H1 (cell line): ENCODE measurements at regions not wholly inside any gene's neighbourhood (a gene's known extent, or its start where the extent isn't known, plus 50 kb on each side); places are given as distances from the start of the nearest gene placed in this dataset.

Experiments
- CTCF ChIA-PET: fragments of 300-600 bp; sonication (Branson Sonifier 250); formaldehyde crosslinking; loops from one replicate; lab custom pipeline; 2021; ENCODE audit not compliant: partially characterized antibody; lab: Charles Lee
- POLR2A ChIA-PET: fragments of 300-600 bp; sonication (Branson Sonifier 250); formaldehyde crosslinking; loops from one replicate; lab custom pipeline; 2021; ENCODE audit warnings: inconsistent platforms; ENCODE audit not compliant: partially characterized antibody; lab: Charles Lee
- DNase-seq, 2 experiments: peaks; one replicate each; pipeline versions ENCODE4 v3.0.0 to v3.0.0-alpha.2; 2010 to 2022; ENCODE audit warnings: low spot score in 2 of 2, low read depth in 1 of 2, mixed read lengths in 1 of 2
- FAIRE-seq: peaks from 2 replicates; lab custom pipeline; 2011; peaks lifted over from hg19 to GRCh38; lab: Jason Lieb, UNC
- H2AFZ ChIP-seq: 2 replicates; pipeline ENCODE4 v1.8.1; 2012; ENCODE audit warnings: low read length, inconsistent platforms
- H2AK5ac ChIP-seq: 2 replicates; pipeline ENCODE4 v1.6.1; 2013; ENCODE audit warnings: low read depth, low read length
- H2BK120ac ChIP-seq: replicated peaks from 2 replicates; pipeline ENCODE3; 2013; ENCODE audit warnings: low read depth, low read length, inconsistent platforms
- H2BK12ac ChIP-seq: 2 replicates; pipeline ENCODE4 v1.6.1; 2013; ENCODE audit warnings: low read depth, low read length
- H2BK15ac ChIP-seq: 2 replicates; pipeline ENCODE4 v1.6.1; 2013; ENCODE audit warnings: low read length
- H2BK20ac ChIP-seq: 2 replicates; pipeline ENCODE4 v1.6.1; 2013; ENCODE audit warnings: low read length
- H2BK5ac ChIP-seq: 2 replicates; pipeline ENCODE4 v1.6.1; 2013; ENCODE audit warnings: low read depth, low read length
- H3K14ac ChIP-seq: 2 replicates; pipeline ENCODE4 v1.6.1; 2013; ENCODE audit warnings: inconsistent platforms; ENCODE audit not compliant: insufficient read length
- H3K18ac ChIP-seq: 2 replicates; pipeline ENCODE4 v1.6.1; 2013; ENCODE audit warnings: low read length; ENCODE audit errors: extremely low read depth
- H3K23ac ChIP-seq: 2 replicates; pipeline ENCODE4 v1.6.1; 2013; ENCODE audit warnings: inconsistent platforms; ENCODE audit not compliant: insufficient read length
- H3K23me2 ChIP-seq: 2 replicates; pipeline ENCODE4 v1.6.1; 2013; ENCODE audit warnings: low read depth, low read length
- H3K27ac ChIP-seq: 2 replicates; pipeline ENCODE4 v1.6.1; 2011; ENCODE audit warnings: low read depth, low read length, inconsistent platforms
- H3K27me3 ChIP-seq, 4 experiments: replicated peaks in 1 of 4; 1 replicate in 1 of 4; 2 replicates in 3 of 4; pipeline versions ENCODE4 v1.6.1 to v1.8.1; 2011 to 2013; ENCODE audit warnings: low read length in 3 of 4, mild to moderate bottlenecking in 3 of 4, inconsistent platforms in 2 of 4, mixed read lengths in 2 of 4, moderate library complexity in 1 of 4; ENCODE audit not compliant: control insufficient read depth in 3 of 4, insufficient read depth in 3 of 4; ENCODE audit errors: extremely low read depth in 1 of 4
- H3K36me3 ChIP-seq, 4 experiments: 2 replicates each; pipeline versions ENCODE4 v1.6.1 to v1.8.1; 2011 to 2013; ENCODE audit warnings: mild to moderate bottlenecking in 4 of 4, low read length in 3 of 4, moderate library complexity in 2 of 4, control low read depth in 1 of 4, inconsistent platforms in 1 of 4; ENCODE audit not compliant: insufficient read depth in 4 of 4, control insufficient read depth in 2 of 4
- H3K4ac ChIP-seq: replicated peaks from 2 replicates; pipeline ENCODE3; 2013; ENCODE audit warnings: low read length, low read depth, mixed read lengths, inconsistent platforms; ENCODE audit not compliant: insufficient read length
- H3K4me1 ChIP-seq, 4 experiments: replicated peaks in 1 of 4; 1 replicate in 1 of 4; 2 replicates in 3 of 4; pipeline versions ENCODE4 v1.6.1 to v1.8.1; 2011 to 2013; ENCODE audit warnings: low read length in 3 of 4, inconsistent platforms in 2 of 4, mixed read lengths in 1 of 4; ENCODE audit not compliant: insufficient read depth in 4 of 4, control insufficient read depth in 3 of 4
- H3K4me2 ChIP-seq, 2 experiments: 2 replicates each; pipeline versions ENCODE4 v1.6.1 to v1.8.1; 2011 to 2013; ENCODE audit warnings: low read depth in 2 of 2, low read length in 2 of 2, control low read depth in 1 of 2, inconsistent platforms in 1 of 2, mild to moderate bottlenecking in 1 of 2; ENCODE audit not compliant: insufficient read depth in 1 of 2
- H3K4me3 ChIP-seq, 4 experiments: fragments of 200-600, 300-600 bp in 1 of 4; sonication (generic), shearing (Covaris generic), sonication (Bioruptor Twin) in 1 of 4; 2 replicates each; pipeline versions ENCODE4 v1.5.1 to v1.8.1; 2011 to 2016; ENCODE audit warnings: low read length in 4 of 4, low read depth in 3 of 4, control low read depth in 2 of 4, inconsistent platforms in 2 of 4, mild to moderate bottlenecking in 2 of 4, mixed read lengths in 1 of 4, moderate library complexity in 1 of 4; ENCODE audit not compliant: insufficient read depth in 2 of 4; ENCODE audit errors: extremely low read depth in 1 of 4
- H3K56ac ChIP-seq: replicated peaks from 2 replicates; pipeline ENCODE3; 2013; ENCODE audit warnings: low read depth, mild to moderate bottlenecking, mixed read lengths, low read length, inconsistent platforms; ENCODE audit not compliant: insufficient read length
- H3K79me1 ChIP-seq: 2 replicates; pipeline ENCODE4 v1.6.1; 2013; ENCODE audit warnings: low read depth, low read length, control low read depth
- H3K79me2 ChIP-seq, 2 experiments: 2 replicates each; pipeline versions ENCODE4 v1.6.1 to v1.8.1; 2012 to 2013; ENCODE audit warnings: low read length in 2 of 2, mild to moderate bottlenecking in 2 of 2, inconsistent platforms in 1 of 2; ENCODE audit not compliant: insufficient read depth in 2 of 2, control insufficient read depth in 1 of 2
- H3K9ac ChIP-seq, 4 experiments: replicated peaks in 1 of 4; 1 replicate in 1 of 4; 2 replicates in 3 of 4; pipeline versions ENCODE4 v1.6.1 to v1.8.1; 2011 to 2013; ENCODE audit warnings: low read depth in 3 of 4, low read length in 3 of 4, control low read depth in 2 of 4, mild to moderate bottlenecking in 2 of 4, moderate library complexity in 2 of 4, inconsistent platforms in 1 of 4; ENCODE audit errors: extremely low read depth in 1 of 4
- H3K9me3 ChIP-seq, 2 experiments: 2 replicates each; pipeline versions ENCODE4 v1.6.1 to v1.8.1; 2012 to 2013; ENCODE audit warnings: mild to moderate bottlenecking in 2 of 2, moderate library complexity in 2 of 2, control low read depth in 1 of 2, inconsistent platforms in 1 of 2, low read depth in 1 of 2, low read length in 1 of 2, mixed read lengths in 1 of 2; ENCODE audit not compliant: insufficient read depth in 2 of 2
- H4K20me1 ChIP-seq, 2 experiments: replicated peaks in 1 of 2; 2 replicates each; pipeline versions ENCODE3 to v1.8.1; 2011 to 2013; ENCODE audit warnings: inconsistent platforms in 2 of 2, low read length in 2 of 2, mild to moderate bottlenecking in 1 of 2; ENCODE audit not compliant: insufficient read depth in 2 of 2, control insufficient read depth in 1 of 2
- H4K5ac ChIP-seq: 2 replicates; pipeline ENCODE4 v1.6.1; 2013; ENCODE audit warnings: low read length, low read depth, mixed read lengths, inconsistent platforms; ENCODE audit not compliant: insufficient read length
- H4K8ac ChIP-seq: 2 replicates; pipeline ENCODE4 v1.8.0; 2013; ENCODE audit warnings: mild to moderate bottlenecking, moderate library complexity, low read length, inconsistent platforms; ENCODE audit not compliant: insufficient read depth; ENCODE audit errors: extremely low read depth
- H4K91ac ChIP-seq: replicated peaks from 2 replicates; pipeline ENCODE3; 2013; ENCODE audit warnings: low read length, mixed read lengths, inconsistent platforms; ENCODE audit not compliant: insufficient read length
- CHD2 ChIP-seq: IDR thresholded peaks from 2 replicates; pipeline ENCODE4 v1.6.1; 2012; ENCODE audit warnings: low read length, improper control_type of control experiment
- RBBP5 ChIP-seq: IDR thresholded peaks from 2 replicates; pipeline ENCODE4 v1.7.1; 2012; ENCODE audit warnings: low read depth, mild to moderate bottlenecking, inconsistent platforms, low read length, moderate library complexity, borderline replicate concordance
- WGBS, 2 experiments: shearing (Covaris generic) in 1 of 2; methylation state at CpG; one replicate each; pipeline versions ENCODE4 v1.1.6 to v1.1.7; 2013 to 2015; ENCODE audit warnings: low lambda C conversion rate in 2 of 2, mixed read lengths in 2 of 2, inconsistent platforms in 1 of 2, low coverage in 1 of 2, missing lambda C conversion rate in 1 of 2; ENCODE audit not compliant: insufficient replicate concordance in 2 of 2, insufficient coverage in 1 of 2, insufficient read length in 1 of 2; ENCODE audit errors: extremely low coverage in 1 of 2, missing lambda C conversion rate in 1 of 2; 5-methylcytosine and 5-hydroxymethylcytosine counted together
- TF ChIP-seq, protein P1 (sequence below): IDR thresholded peaks from 2 replicates; pipeline ENCODE4 v1.6.1; 2012; ENCODE audit warnings: inconsistent platforms

DNA sequence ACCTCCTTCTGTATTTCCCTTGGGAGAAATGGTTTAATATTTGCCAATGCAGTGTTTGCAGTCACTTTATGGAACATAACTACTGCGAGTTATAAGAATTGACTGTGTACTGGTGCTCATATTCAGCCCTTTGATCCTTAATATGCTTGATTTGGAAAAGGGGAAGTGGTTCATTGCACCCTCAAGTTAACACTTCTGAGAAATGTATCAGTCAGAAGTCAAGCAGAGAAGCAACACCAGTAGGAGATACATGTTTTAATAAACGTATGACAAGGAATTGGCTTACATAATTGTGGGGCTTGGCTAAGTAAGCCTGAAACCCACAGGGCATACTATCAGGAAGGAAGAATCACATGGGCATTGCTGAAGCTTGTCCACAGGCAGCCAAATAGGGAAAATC is 131.0 kb upstream of the SPRY4 start:
- H2AFZ ChIP-seq: no peak overlapping the region
- H3K27ac ChIP-seq: no peak overlapping the region
- FAIRE-seq (no peak), DNase-seq (no peak)
- H3K9ac ChIP-seq: no peak overlapping the region
- no peak overlapping the region for H3K4me3 ChIP-seq
- no peaks in the 10 kb centered on the region for H3K79me1 ChIP-seq
- H3K4ac ChIP-seq: no peak overlapping the region
- H3K79me2 ChIP-seq: no peaks in the 10 kb centered on the region
- no peak overlapping the region for H4K8ac ChIP-seq
- ChIA-PET CTCF (interaction anchor here (0.6 kb wide), 1 partner anchor 430 kb away, joined by 3 read pairs; no protein-coding TSS in a partner anchor), POLR2A (interaction anchor here (1.2 kb wide), 1 partner anchor 18 kb away, joined by 3 read pairs; no protein-coding TSS in a partner anchor)
- no peaks in the 10 kb centered on the region for H3K27me3 ChIP-seq
- no peak overlapping the region for H3K23ac ChIP-seq
- H3K4me1 ChIP-seq: no peaks in the 10 kb centered on the region
- no peaks in the 10 kb centered on the region for H3K36me3 ChIP-seq
- H2BK12ac ChIP-seq: no peak overlapping the region
- no peak overlapping the region for H3K4me2 ChIP-seq
- H3K23me2 ChIP-seq: no peaks in the 10 kb centered on the region
- H2BK15ac ChIP-seq: no peak overlapping the region
- H3K9me3 ChIP-seq: peaks cover 0 to 3% of the 10 kb centered on the region in 2 experiments; a peak in 1 of 4 replicates
- no peak overlapping the region for H4K5ac ChIP-seq
- H3K56ac ChIP-seq: no peak overlapping the region
- 84% methylated on average over 2 of the region's 2 CpGs; no CpG with 5 or more reads in 1 of the 2 experiments for WGBS, 2 experiments
- H2BK5ac ChIP-seq: no peak overlapping the region
- H4K91ac ChIP-seq: no peak overlapping the region
- no peak overlapping the region for H3K18ac ChIP-seq
- H2BK20ac ChIP-seq: no peak overlapping the region
- H4K20me1 ChIP-seq: no peaks in the 10 kb centered on the region
- no peak overlapping the region for H3K14ac ChIP-seq
- H2AK5ac ChIP-seq: no peak overlapping the region
- H2BK120ac ChIP-seq: no peak overlapping the region
- TF ChIP-seq, protein P1, sequence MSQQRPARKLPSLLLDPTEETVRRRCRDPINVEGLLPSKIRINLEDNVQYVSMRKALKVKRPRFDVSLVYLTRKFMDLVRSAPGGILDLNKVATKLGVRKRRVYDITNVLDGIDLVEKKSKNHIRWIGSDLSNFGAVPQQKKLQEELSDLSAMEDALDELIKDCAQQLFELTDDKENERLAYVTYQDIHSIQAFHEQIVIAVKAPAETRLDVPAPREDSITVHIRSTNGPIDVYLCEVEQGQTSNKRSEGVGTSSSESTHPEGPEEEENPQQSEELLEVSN: no peak
- TF ChIP-seq CHD2 (no peak), RBBP5 (no peak)
